ENCODE measurements at regions not wholly inside any gene's neighbourhood (a gene's known extent, or its start where the extent isn't known, plus 50 kb on each side); places are given as distances from the start of the nearest gene placed in this dataset.

- H3K9ac ChIP-seq (ENCODE audit: low read length in 3 of 3), result no peak overlapping the region
- intact Hi-C loops (cut with DNase I), result no loop called here
- DNase-seq, result no peak
- TF ChIP-seq CTCF (IDR thresholded peaks at IDR 0.05; ENCODE audit: borderline replicate concordance, extremely low read depth, insufficient read depth), result no peak
- H3K4me1 ChIP-seq (ENCODE audit: control insufficient read depth in 2 of 3, insufficient read depth in 2 of 3, low read depth in 1 of 3, low read length in 3 of 3), result no peaks in the 10 kb centered on the region
- H3K9me3 ChIP-seq (ENCODE audit: control insufficient read depth in 2 of 3, insufficient read depth in 1 of 3, low read length in 3 of 3), result no peaks in the 10 kb centered on the region
- H3K4me3 ChIP-seq (ENCODE audit: low read length in 3 of 3), result no peak overlapping the region
- H3K27me3 ChIP-seq (ENCODE audit: control insufficient read depth, insufficient read depth, low read length), result no peaks in the 10 kb centered on the region
- no peak for FAIRE-seq
- no peak overlapping the region for H3K27ac ChIP-seq (ENCODE audit: low read depth in 2 of 2, low read length in 2 of 2)
- H3K36me3 ChIP-seq (ENCODE audit: control insufficient read depth in 2 of 3, insufficient read depth in 3 of 3, low read length in 3 of 3), result no peaks in the 10 kb centered on the region
These were observed 104.9 kb upstream of the SMAD3 start for GRCh38 chr15:66960519-66960918.

GRCh38 chr15:66961407-66961884 is 104.0 kb upstream of the SMAD3 start:
- no peak overlapping the region for H3K27ac ChIP-seq (ENCODE audit: low read depth in 2 of 2, low read length in 2 of 2)
- no peaks in the 10 kb centered on the region for H3K9me3 ChIP-seq (ENCODE audit: control insufficient read depth in 2 of 3, insufficient read depth in 1 of 3, low read length in 3 of 3)
- H3K36me3 ChIP-seq (ENCODE audit: control insufficient read depth in 2 of 3, insufficient read depth in 3 of 3, low read length in 3 of 3), result no peaks in the 10 kb centered on the region
- H3K4me1 ChIP-seq (ENCODE audit: control insufficient read depth in 2 of 3, insufficient read depth in 2 of 3, low read depth in 1 of 3, low read length in 3 of 3), result no peaks in the 10 kb centered on the region
- intact Hi-C loops (cut with DNase I), result no loop called here
- no peak overlapping the region for H3K4me3 ChIP-seq (ENCODE audit: low read length in 3 of 3)
- H3K27me3 ChIP-seq (ENCODE audit: control insufficient read depth, insufficient read depth, low read length), result no peaks in the 10 kb centered on the region
- FAIRE-seq, result no peak
- no peak overlapping the region for H3K9ac ChIP-seq (ENCODE audit: low read length in 3 of 3)
- DNase-seq, result peak in 3 of 5 donors; percentile 28 to 60 (median 51)
- no peak for TF ChIP-seq CTCF (IDR thresholded peaks at IDR 0.05; ENCODE audit: borderline replicate concordance, extremely low read depth, insufficient read depth)

GRCh38 chr15:66961901-66962300 is 103.5 kb upstream of the SMAD3 start:
- H3K9me3 ChIP-seq (ENCODE audit: control insufficient read depth in 2 of 3, insufficient read depth in 1 of 3, low read length in 3 of 3), result no peaks in the 10 kb centered on the region
- TF ChIP-seq CTCF (IDR thresholded peaks at IDR 0.05; ENCODE audit: borderline replicate concordance, extremely low read depth, insufficient read depth), result no peak
- no peak overlapping the region for H3K9ac ChIP-seq (ENCODE audit: low read length in 3 of 3)
- H3K4me3 ChIP-seq (ENCODE audit: low read length in 3 of 3), result no peak overlapping the region
- no peaks in the 10 kb centered on the region for H3K4me1 ChIP-seq (ENCODE audit: control insufficient read depth in 2 of 3, insufficient read depth in 2 of 3, low read depth in 1 of 3, low read length in 3 of 3)
- intact Hi-C loops (cut with DNase I), result no loop called here
- no peak overlapping the region for H3K27ac ChIP-seq (ENCODE audit: low read depth in 2 of 2, low read length in 2 of 2)
- DNase-seq, result no peak
- no peaks in the 10 kb centered on the region for H3K36me3 ChIP-seq (ENCODE audit: control insufficient read depth in 2 of 3, insufficient read depth in 3 of 3, low read length in 3 of 3)
- no peak for FAIRE-seq
- no peaks in the 10 kb centered on the region for H3K27me3 ChIP-seq (ENCODE audit: control insufficient read depth, insufficient read depth, low read length)

GRCh38 chr15:66962522-66962921 is 102.9 kb upstream of the SMAD3 start:
- no peak for FAIRE-seq
- intact Hi-C loops (cut with DNase I), result no loop called here
- DNase-seq, result no peak

More at GRCh38 chr15:66962522-66962921, 102.9 kb upstream of the SMAD3 start:
- no peak overlapping the region for H3K4me3 ChIP-seq (ENCODE audit: low read length in 3 of 3)
- TF ChIP-seq CTCF (IDR thresholded peaks at IDR 0.05; ENCODE audit: borderline replicate concordance, extremely low read depth, insufficient read depth), result no peak
- H3K9me3 ChIP-seq (ENCODE audit: control insufficient read depth in 2 of 3, insufficient read depth in 1 of 3, low read length in 3 of 3), result no peaks in the 10 kb centered on the region
- no peak overlapping the region for H3K27ac ChIP-seq (ENCODE audit: low read depth in 2 of 2, low read length in 2 of 2)
- H3K27me3 ChIP-seq (ENCODE audit: control insufficient read depth, insufficient read depth, low read length), result no peaks in the 10 kb centered on the region
- no peaks in the 10 kb centered on the region for H3K36me3 ChIP-seq (ENCODE audit: control insufficient read depth in 2 of 3, insufficient read depth in 3 of 3, low read length in 3 of 3)
- no peak overlapping the region for H3K9ac ChIP-seq (ENCODE audit: low read length in 3 of 3)
- H3K4me1 ChIP-seq (ENCODE audit: control insufficient read depth in 2 of 3, insufficient read depth in 2 of 3, low read depth in 1 of 3, low read length in 3 of 3), result no peaks in the 10 kb centered on the region
